ENCODE measurements at regions not wholly inside any gene's neighbourhood (a gene's known extent, or its start where the extent isn't known, plus 50 kb on each side); places are given as distances from the start of the nearest gene placed in this dataset.

GRCh38 chr11:22037505-22037904 is 155.4 kb upstream of the ANO5 start:
- TF ChIP-seq POLR2A (IDR thresholded peaks at IDR 0.05; ENCODE audit: low read depth, low read length): no peak
- no peak for TF ChIP-seq POLR2AphosphoS5 (IDR thresholded peaks at IDR 0.05; ENCODE audit: low read depth, low read length)
